Fibroblast of gingiva (primary cell): ENCODE measurements at regions not wholly inside any gene's neighbourhood (a gene's known extent, or its start where the extent isn't known, plus 50 kb on each side); places are given as distances from the start of the nearest gene placed in this dataset.

Experiments used
- DNase-seq: peaks from one replicate; pipeline ENCODE4 v3.0.0-alpha.2; 2011; ENCODE audit warnings: low read depth

DNA sequence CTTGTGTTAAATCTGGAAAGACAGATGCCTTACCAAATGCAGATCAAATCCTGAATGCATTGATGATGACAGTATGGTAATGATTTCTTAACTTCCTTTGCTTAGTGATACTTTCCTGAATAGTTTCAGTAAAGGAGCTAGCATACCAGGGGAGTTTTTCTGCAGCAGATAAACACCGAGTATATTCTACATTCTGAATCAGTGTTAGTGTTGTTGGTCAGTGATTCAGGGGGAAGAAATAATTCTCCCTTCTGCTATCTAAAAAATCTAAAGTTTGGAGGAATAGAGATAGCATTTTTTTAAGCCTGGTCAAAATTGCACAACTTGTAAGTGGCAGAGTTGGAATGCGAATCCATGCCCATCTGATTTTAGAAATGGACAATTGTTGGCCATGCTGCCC lies 512.2 kb upstream of the MARCKS start:
- DNase-seq: no peak

DNA sequence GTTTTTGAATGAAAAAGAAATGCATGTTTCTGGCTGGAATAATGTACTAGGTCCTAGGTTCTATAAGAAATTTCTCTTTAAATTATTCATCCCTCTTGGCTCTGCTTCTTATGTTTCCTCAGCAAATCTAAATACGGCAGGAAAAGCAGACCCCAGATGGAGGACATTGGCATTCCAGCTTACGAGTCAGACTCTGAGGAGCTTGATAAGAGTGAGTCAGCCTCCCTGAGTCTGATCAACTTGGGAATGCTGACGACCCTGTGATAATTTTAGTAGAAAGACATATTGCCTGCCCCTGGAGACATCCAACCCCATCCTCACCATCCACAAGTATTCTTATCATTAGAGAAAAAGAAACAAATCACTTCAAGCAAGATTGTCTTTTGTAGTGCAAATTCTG lies 509.7 kb upstream of the MARCKS start:
- no peak for DNase-seq

DNA sequence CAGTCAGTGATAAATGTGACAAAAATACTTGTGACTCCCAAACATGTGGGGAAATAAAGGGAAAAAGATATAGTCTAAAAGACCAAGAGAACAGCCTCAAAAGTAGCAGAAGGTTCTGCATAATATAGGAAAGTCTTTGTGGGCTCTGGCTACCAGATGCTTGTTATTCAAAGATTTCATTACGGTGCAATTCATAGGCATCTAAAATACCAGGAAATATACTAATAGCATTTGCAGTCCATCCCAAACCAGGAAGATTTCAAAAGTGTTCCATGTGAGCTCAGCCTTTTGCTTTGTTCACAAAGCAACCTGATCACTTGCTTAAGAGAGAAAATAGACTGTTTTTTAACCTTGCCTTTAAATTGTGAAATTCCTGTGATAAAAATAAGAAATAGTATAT lies 506.7 kb upstream of the MARCKS start:
- DNase-seq: peak; percentile 81

DNA sequence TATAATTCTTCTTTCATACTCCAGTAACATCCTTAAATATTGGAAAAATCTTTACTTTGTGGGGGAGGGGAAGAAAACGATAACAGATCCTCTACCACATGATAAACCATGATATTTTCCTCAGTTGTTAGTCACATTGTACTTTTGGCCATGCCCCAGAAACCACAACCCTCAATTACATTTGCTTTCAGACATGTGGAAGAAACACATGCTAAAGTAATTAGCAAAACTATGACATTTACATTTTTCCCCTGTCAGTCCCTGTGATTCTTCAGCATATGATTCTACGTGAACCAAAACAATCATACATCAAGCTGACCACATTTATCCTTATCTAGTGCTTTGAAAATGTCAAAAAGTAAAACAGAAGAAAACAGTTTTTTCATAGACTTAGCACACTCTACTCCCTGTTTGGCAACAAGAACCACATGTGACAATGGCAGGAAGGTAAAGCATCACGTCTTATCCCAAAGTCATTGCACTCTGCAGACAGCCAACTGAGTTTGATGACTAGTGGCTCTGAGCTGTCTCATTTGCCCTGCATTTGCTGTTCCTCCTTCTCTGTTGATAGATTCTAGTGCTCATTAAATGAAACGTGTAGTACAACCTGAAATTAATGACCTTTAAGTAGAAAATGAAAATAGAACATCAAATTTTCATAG lies 505.8 kb upstream of the MARCKS start:
- DNase-seq: peak; percentile 72

DNA sequence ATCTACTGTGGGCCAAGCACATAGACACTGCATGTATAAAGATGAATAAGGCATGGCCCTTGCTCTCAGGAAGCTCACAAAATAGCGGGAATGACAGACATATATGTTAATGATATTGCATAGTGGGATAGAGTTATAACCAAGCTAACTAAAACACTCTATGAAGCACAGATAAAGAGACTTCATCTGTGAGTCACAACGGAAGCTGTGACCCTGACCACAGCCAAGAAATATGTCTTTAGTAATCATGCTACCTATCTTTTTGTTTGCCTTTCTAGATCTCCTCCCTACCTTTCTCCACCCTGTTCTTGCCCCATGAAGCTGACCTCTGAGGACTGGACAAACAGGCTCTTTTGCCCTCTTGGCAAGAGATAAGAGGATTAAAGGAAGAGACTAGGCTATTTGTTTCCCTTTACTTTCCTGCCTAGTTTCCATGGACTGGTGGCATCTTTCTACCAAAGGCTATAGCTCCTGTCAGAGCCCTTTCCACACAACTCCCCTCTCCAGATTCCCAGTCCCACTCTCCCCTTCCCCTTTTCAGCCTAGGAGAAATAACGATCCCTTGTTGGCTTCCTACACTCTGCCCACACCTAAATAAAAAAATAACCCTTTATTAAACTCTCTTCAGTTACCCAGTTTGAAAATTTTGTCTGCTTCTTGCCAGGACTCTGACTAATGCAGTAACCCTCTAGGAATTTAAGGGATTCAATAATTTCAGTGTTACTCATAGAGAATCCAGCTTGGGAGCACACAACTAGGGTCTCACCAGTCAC lies 504.9 kb upstream of the MARCKS start:
- DNase-seq: peak; percentile 46

DNA sequence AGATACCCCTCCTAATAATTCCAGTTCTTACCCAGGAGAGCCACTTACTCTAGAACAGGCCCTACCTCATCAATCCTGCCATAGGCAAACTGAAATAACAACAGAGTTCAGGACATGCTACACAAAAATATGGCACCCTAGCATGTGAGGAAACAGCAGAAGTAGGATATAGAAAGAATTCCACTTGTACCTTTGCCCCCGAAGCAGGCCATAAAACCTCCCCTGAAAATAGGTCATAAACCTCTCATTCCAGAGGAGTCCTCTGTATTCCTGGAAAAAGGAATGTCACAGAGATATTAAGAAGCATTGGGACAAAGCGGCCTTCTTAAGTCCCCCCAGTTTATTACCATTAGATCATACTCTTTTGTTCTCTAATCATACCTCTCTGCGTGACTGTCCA lies 504.3 kb upstream of the MARCKS start:
- no peak for DNase-seq

DNA sequence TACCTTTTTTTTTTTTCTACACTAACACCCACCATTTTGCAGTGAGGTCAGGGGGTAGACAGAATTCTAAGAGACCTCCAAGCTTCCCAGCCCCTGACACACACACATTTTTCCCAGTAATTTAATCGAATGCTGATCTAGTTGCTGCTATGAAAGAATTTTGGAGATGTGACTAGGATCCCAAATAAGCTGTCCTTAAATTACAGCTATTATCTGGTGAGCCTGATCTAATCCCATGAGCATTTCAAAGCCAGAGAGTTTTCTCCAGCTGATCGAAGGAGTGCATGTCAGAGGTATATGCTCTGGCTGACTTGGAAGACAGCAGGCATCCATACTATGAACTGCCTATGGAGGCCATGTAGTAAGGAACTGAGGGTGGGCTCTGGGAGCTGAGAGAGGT lies 503.8 kb upstream of the MARCKS start:
- no peak for DNase-seq

DNA sequence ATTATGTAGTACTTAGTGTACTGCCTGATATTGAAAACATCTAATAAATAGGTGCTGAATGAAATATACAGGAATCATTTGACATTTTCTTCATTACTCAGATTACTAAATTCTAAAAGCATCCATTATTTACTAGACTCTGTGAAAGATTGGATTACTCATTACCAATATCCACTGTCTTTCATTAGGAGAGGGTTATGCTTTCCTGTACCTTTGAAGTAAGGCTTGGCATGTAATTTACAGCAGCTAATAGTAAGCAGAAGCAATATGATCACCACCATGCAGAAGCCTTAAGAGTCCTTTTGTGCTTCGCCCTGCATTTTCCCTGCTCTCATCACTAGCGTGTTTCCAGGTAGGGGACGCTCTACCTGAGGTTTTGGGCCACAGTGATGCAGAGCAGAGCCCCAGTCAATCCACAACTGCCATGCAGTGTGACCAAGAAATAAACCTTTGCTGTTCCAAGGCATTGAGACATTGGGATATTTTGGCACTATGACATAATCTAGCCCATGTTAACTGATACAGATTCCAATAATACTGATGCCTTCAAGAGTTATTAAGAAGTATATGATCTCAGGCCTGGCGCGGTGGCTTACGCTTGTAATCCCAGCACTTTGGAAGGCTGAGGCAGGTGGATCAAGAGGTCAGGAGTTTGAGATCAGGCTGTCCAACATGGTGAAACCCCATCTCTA lies 502.8 kb upstream of the MARCKS start:
- DNase-seq: no peak

DNA sequence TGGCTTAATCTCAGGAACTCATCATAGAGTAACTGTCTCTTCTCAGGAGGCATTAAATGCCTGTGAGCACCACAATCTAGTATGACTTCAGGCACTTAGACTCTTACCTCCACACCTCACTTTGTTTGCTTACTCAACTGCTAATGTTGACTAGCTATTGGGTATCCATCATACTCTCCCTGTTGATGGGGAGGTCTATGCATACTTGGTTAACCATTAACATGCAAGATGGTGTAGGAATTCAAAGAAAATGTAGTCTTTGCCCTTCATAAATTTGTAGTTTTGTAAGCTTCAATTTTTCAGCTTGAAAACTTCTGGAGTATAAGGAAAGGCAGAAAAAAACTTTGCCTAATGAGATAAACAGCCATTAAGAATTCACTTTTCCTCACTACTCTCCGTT lies 501.0 kb upstream of the MARCKS start:
- DNase-seq: no peak

DNA sequence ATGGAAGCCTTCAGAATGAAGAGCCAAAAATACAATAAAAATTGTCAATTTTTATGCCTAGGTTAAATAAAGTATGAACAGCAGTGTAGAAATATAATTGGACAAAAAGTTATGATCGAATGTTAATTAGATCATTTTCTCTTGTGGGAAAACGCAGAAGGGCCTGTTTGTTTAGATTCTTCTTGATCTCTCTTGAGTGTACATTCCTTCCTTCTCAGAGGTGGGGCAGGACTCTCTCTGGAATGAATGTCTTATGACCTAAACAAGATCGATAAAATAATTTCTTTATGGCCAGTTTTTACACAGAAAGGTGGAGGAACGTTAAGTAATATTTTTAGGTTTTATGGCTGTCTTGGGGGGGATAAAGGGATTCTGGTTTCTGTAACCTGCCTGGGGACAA lies 500.1 kb upstream of the MARCKS start:
- DNase-seq: no peak

DNA sequence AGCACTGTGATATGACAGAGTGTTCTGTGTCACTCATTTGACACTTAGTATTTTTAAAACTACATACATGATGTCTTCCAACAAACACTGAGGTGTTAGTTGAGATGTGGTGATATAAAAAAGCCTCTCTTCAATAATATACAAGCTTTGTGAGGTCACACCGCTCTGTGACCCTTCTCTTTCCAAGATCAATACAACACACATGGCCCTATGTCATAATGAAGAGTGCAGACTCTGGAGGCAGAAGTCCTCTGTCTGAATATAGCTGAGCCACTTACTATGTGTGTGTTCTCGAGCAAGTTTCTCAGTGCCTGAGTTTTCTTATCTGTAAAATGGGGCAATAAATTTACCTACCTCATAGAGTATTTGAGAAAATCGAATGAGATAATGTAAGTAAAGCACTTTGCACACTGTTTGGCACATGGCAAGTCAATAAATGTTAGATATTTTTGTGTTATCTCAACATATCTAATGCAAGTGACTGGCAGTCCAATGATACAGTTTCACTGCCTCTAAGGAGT lies 499.0 kb upstream of the MARCKS start:
- DNase-seq: no peak

DNA sequence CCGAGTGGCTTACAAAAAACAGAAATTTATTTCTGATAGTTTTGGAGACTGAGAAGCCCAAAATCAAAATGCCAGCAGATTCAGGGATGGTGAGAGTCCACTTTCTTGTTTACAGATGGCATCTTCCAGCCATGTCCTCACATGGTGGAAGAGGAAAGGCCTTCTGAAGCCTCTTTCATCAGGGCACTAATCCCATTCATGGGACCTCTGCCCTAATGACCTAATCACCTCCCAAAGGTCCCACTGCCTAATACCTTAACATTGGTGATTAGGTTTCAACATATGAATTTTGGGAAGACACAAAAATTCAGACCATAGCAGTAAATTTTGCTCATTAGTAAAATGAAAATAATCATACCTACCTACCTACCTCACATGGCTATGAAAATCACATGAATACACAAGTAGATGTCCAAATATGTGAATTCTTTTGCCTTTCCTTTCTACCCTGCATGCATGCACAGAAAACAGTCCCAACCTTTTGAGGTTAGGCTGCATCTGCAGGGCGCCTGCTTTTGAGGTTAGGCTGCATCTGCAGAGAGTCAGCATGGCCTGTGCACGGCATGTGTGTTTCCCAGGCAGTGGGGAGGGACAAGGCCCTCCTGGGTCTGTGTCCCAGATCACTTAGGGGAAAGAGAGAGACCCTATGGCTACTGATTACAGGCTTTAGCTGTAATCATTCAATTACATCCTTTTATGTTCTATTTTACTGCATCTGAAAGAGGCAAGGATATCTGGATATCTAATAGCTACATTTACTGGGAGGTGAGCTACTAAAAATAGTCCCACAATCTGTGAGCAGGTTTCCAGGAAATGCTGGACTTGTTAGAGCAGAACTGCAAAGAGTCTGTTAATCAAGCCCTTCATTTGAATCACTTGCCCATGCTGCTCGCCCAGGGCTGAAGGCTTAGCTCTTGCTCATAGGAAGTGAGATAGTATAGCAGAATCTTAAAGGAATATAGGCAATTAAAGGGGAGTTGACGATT lies 497.7 kb upstream of the MARCKS start:
- DNase-seq: no peak

DNA sequence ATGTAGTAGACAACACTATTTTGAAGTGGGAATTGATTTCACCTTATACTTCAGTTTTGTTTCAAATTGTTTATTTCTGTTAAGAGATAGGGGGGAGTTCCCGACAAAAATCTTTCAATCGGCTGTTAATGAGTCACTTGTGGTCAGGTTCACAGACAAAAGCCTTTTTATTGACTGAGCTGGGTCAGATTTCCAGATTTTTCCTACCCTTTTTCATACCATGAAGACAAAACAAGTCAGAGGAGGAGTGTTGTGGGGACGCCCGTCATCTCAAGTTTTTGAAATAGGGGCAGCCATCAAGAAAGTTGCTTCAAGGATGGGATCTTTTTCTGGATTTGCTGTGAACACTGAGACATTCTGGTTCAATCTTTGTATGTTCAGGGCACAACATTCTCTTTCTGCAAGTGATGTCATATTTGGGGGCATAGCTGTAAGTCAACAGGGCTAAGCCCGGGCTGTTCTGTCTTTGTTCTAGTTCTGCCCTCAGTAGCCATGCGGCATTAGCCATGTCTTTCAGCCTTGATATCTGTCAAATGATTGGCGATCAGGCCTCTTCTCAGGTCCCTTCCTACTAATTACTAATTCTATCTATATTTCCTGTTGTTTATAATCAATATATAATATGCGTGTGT lies 496.0 kb upstream of the MARCKS start:
- DNase-seq: peak; percentile 6

DNA sequence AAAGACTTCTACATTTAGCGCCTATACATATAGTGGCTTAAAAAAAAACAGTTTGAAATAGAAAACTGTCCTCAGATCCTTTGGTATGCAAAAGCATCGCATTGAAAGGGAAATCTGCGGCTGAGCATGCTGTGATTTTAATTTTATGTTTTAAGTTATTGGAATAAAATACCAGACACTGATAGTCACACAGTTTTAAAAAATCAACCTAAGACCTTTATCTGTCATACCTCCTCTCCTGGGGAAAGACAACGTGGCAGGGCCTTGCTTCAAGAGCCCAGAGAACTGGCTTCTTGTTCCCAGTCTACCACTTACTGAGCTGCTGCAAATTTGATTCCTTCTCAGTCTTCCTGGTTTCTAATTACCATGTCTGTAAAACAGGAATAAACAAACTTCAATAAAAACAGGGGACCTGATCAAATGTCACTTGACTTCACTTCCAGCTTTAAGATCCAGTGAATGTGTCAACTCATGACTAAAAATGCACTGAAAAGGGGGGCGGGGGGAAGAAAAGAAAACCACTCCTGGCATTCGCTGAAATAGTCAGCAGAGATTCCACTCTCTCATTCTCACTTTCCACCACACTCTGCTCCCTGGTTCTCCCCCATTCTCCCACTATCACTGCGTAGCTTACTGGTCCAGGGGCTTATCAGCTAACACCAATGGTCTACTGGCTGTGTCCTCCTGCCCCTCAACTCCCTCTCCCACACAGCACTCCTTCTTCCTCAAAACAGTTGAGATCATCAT lies 494.7 kb upstream of the MARCKS start:
- peak; percentile 14 for DNase-seq

DNA sequence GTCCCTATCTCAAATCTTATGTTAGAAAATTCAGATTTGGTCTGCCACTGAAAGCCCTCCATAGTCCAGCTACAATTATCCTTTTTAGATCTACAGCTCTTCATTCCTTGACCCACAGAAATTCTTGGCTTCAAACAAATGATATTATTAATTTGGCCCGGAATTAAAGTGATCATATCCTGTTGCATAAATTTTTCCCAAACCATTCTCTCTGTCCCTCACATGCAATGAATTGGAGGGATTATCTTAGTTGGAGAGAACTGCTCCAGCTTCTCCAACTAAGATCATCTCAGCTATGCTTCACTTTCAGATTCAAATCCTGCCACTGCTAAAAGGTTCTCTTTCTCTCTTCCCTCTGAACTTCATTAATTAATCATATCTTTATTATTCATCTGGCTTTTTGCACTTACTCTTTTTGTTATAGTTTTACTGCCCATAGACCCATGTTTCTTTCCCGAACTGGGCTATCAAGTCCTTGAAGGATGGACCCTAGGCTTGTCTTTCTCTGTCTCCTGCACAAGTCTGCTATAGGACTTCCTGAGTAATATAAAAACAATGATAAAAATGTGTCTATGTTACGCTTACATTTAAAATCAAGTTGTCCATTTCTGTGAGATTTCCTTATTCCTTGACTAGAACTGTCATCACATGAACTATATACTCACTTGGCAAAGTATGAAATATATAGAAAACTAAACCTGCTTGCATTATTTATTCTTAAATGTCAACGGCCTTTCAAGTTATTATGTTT lies 493.9 kb upstream of the MARCKS start:
- DNase-seq: peak; percentile 3

DNA sequence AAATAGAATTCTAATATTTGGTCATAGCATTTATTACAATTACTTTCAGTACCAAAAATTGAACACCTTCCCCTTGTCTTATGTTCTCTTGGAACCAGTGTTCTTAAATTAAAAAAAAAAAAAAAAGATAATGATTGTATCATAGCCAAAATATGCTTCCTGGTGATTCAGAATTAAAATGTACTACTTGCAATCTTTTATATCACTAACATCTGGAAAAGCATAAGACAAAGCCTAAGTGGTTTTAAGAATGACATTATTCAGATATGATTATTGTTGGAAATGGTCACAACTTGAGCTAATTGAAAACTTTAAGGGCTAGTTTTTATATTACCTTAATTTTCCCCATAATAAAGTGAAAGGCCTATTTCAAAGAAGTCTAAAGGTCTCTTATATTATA lies 493.3 kb upstream of the MARCKS start:
- DNase-seq: peak; percentile 17

DNA sequence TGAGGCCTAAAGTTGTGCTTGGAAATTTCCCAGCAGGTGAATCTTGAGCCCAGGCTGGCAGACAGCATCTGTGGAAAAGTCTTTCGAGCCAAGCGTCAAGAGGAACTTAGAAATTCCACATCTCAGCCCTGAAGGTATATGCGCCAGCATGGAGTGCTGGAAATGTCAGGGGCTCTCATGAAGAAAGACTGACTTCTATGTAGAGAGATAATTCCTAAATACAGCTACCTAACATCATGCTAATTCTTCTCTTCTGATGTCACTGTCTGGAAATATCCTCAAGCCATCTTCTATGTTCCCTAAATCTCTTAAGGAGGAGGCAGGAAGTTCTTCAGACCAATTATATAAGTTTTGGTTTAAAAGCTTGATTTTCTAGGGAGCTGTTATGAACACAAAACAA lies 492.4 kb upstream of the MARCKS start:
- no peak for DNase-seq

DNA sequence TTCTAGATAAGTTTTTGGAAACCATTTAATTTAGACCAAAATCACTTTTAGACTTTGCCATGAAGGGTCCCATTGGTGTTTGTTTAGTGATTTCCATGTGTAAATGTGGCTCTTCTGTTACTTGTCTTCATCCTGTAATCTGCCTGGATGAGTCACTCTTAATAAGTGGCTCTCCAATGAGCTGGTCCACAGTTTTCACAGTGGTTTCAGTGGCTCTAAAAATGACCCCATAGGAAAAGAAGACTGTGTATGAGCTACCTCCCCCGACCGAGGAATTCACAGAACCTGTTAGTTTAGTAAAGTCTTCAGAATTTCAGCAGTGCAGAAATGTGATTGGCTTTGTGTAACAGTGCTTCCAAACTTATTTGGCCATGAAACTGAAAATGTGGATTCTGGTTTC lies 492.0 kb upstream of the MARCKS start:
- no peak for DNase-seq

DNA sequence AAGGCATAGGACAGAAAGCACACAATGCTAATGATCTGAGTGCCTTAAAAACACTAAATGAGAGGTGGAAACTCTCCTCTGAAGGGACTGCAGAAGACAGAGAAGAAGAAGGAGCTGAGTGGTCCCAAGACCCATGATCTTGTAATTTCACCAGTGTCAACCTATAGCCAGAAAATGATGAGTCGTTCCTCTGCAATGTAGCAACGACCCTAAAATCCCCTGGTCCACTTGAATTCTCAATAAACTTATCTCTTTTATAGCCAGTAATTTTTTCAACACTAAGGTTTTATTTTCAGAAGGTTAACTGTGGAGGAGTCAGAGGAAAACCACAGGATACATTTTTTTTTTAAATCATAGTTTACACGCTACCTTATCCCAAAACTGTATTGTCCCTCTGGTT lies 490.6 kb upstream of the MARCKS start:
- no peak for DNase-seq
